ENCODE measurements at regions not wholly inside any gene's neighbourhood (a gene's known extent, or its start where the extent isn't known, plus 50 kb on each side); places are given as distances from the start of the nearest gene placed in this dataset.

DNA sequence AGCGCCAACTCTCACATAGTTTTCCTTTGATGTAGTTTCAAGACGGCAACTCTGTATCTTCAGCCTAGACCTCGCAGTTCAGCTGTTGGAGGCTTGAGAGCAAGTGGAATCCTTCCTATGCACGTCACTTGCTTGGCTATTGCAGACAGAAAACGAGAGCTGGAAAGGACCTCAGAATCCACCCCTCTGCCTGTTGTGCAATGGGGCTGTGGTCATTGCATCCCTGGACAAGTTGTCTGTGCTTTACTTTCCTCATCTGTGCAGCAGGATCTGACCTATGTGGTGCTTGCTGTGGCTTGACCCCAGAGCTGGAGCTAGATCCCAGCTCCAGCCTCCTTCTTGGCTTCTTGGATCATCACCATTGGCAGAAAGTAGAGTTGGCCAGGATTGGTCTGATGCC lies 50.0 kb upstream of the IGSF21 start:
- DNase-seq (ENCODE audit: low read depth, low spot score), result no peak
- Histone ChIP-seq H4K20me1 (ENCODE audit: insufficient read depth) (no peaks in the 10 kb centered on the region), H3K9me3 (ENCODE audit: control insufficient read depth in 1 of 2, insufficient read depth in 1 of 2, low read depth in 1 of 2, low read length in 2 of 2) (no peaks in the 10 kb centered on the region), H3K4me1 (ENCODE audit: control insufficient read depth in 1 of 2, insufficient read depth in 2 of 2, low read length in 2 of 2) (no peaks in the 10 kb centered on the region), H3K4me2 (ENCODE audit: low read length) (no peak overlapping the region), H3K4me3 (replicated peaks in 1 of 2; ENCODE audit: low read depth in 1 of 2, low read length in 2 of 2) (no peak overlapping the region), H2AFZ (ENCODE audit: low read depth, low read length, poor library complexity, severe bottlenecking) (no peak overlapping the region), H3K79me2 (ENCODE audit: insufficient read depth, low read length) (no peaks in the 10 kb centered on the region), H3K27ac (ENCODE audit: low read depth, low read length) (no peak overlapping the region), H3K9me2 (ENCODE audit: insufficient read depth) (no peaks in the 10 kb centered on the region), H3K9ac (ENCODE audit: low read length) (no peak overlapping the region), H3K36me3 (ENCODE audit: control insufficient read depth in 1 of 2, insufficient read depth in 2 of 2, low read length in 2 of 2) (no peaks in the 10 kb centered on the region), H3K27me3 (ENCODE audit: insufficient read depth, low read length) (peaks cover 59% of the 10 kb centered on the region)
- POLR2A ChIA-PET, result no interaction called here
- BruUV-seq (replicated peaks), result no TSS peak
- CTCF ChIA-PET, result no interaction called here
- TF ChIP-seq ELF1 (IDR thresholded peaks at IDR 0.05; ENCODE audit: borderline replicate concordance, low read depth), result no peak
- TF ChIP-seq, protein P1, sequence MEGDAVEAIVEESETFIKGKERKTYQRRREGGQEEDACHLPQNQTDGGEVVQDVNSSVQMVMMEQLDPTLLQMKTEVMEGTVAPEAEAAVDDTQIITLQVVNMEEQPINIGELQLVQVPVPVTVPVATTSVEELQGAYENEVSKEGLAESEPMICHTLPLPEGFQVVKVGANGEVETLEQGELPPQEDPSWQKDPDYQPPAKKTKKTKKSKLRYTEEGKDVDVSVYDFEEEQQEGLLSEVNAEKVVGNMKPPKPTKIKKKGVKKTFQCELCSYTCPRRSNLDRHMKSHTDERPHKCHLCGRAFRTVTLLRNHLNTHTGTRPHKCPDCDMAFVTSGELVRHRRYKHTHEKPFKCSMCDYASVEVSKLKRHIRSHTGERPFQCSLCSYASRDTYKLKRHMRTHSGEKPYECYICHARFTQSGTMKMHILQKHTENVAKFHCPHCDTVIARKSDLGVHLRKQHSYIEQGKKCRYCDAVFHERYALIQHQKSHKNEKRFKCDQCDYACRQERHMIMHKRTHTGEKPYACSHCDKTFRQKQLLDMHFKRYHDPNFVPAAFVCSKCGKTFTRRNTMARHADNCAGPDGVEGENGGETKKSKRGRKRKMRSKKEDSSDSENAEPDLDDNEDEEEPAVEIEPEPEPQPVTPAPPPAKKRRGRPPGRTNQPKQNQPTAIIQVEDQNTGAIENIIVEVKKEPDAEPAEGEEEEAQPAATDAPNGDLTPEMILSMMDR (IDR thresholded peaks at IDR 0.05 in 2 of 3, conservative IDR thresholded peaks at IDR 0.05 in 1 of 3; ENCODE audit: borderline replicate concordance in 1 of 3, insufficient read depth in 1 of 3, low read depth in 2 of 3, low read length in 2 of 3), result no peak
- no peak for TF ChIP-seq YY1 (IDR thresholded peaks at IDR 0.05; ENCODE audit: extremely low read depth, insufficient replicate concordance, low read depth, low read length)
- no peak for TF ChIP-seq FOSL1 (IDR thresholded peaks at IDR 0.05; ENCODE audit: low read depth)
- TF ChIP-seq RAD21 (IDR thresholded peaks at IDR 0.05; ENCODE audit: low read depth), result no peak
- TF ChIP-seq ZNF274 (IDR thresholded peaks at IDR 0.05; ENCODE audit: low read depth, low read length), result no peak
- no peak for TF ChIP-seq EZH2 (IDR thresholded peaks at IDR 0.05)
- no peak for TF ChIP-seq TCF7L2 (IDR thresholded peaks at IDR 0.05; ENCODE audit: borderline replicate concordance, extremely low read depth, insufficient read depth, insufficient read length)
- intact Hi-C loops (cut with micrococcal nuclease), result no loop called here
- RAD21 ChIA-PET (ENCODE audit: low non-redundant PET in 1 of 2, low total read pairs in 2 of 2, uncharacterized antibody in 2 of 2, unreplicated experiment in 2 of 2), result no interaction called here
- ATAC-seq, result no peak

All from HCT116 (cell line).